ENCODE measurements at regions not wholly inside any gene's neighbourhood (a gene's known extent, or its start where the extent isn't known, plus 50 kb on each side); places are given as distances from the start of the nearest gene placed in this dataset.

DNA sequence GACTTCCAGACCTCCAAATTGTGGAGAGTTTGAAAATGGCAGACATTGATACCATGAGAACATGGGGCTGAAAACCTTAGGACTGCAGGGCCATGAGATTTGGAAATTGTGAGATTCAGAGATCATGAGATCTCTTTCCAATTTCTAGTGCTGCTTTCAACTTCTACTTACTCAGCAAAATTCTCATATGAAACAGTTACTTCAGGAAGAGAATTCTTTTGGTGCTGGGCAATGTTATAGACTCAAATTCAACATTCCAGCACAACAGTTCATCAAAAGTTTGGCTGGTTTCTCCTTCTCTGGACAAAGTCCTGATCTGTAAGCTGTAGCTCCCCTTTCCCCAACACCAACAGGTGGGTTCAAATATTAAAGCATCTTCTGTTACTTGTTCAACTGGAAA lies 506.9 kb upstream of the NECTIN3 start:
- Histone ChIP-seq H3K27ac (ENCODE audit: low read depth, low read length) (no peak overlapping the region), H3K27me3 (ENCODE audit: control insufficient read depth, insufficient read depth, low read length) (no peaks in the 10 kb centered on the region), H3K9me3 (ENCODE audit: control insufficient read depth, insufficient read depth, low read depth, low read length) (0 out of 2 replicates have a peak, but pooled peaks cover 4% of the 10 kb centered on the region), H3K4me3 (ENCODE audit: low read depth, low read length) (no peak overlapping the region), H3K9ac (ENCODE audit: low read length) (no peak overlapping the region), H3K4me1 (ENCODE audit: control insufficient read depth, insufficient read depth, low read length) (no peaks in the 10 kb centered on the region), H3K36me3 (ENCODE audit: control insufficient read depth, insufficient read depth, low read length) (no peaks in the 10 kb centered on the region; the same call in 1 of the 2 replicates)

GRCh38 chr3:110567029-110567428 lies 504.6 kb upstream of the NECTIN3 start:
- Histone ChIP-seq H3K27me3 (ENCODE audit: control insufficient read depth, insufficient read depth, low read length) (no peaks in the 10 kb centered on the region), H3K27ac (ENCODE audit: low read depth, low read length) (no peak overlapping the region), H3K4me3 (ENCODE audit: low read depth, low read length) (no peak overlapping the region), H3K36me3 (ENCODE audit: control insufficient read depth, insufficient read depth, low read length) (no peaks in the 10 kb centered on the region; the same call in 1 of the 2 replicates), H3K9ac (ENCODE audit: low read length) (no peak overlapping the region), H3K9me3 (ENCODE audit: control insufficient read depth, insufficient read depth, low read depth, low read length) (0 out of 2 replicates have a peak, but pooled peaks cover 4% of the 10 kb centered on the region), H3K4me1 (ENCODE audit: control insufficient read depth, insufficient read depth, low read length) (no peaks in the 10 kb centered on the region)

DNA sequence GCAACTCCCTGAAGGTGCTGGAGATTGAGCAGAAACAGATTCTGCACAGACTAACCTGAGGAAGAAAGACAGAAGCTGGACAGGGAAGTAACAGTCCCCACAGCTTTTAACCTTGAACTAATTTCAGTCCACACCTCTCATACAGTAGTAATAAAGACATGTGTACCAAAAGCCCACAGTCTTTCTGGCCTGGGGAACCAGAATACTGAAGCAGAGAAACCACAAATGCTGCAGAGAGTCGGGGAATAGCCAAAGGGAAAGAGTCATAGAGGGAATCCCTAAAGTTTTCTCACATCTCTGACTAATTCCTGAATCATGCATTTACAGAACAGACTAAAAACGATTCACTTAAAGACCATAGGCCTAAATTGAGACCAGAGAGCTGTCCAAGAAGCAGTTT lies 503.4 kb upstream of the NECTIN3 start:
- H3K9ac ChIP-seq (ENCODE audit: low read length) = no peak overlapping the region
- no peak overlapping the region for H3K27ac ChIP-seq (ENCODE audit: low read depth, low read length)
- no peaks in the 10 kb centered on the region for H3K4me1 ChIP-seq (ENCODE audit: control insufficient read depth, insufficient read depth, low read length)
- H3K9me3 ChIP-seq (ENCODE audit: control insufficient read depth, insufficient read depth, low read depth, low read length) = 0 out of 2 replicates have a peak, but pooled peaks cover 5% of the 10 kb centered on the region
- H3K36me3 ChIP-seq (ENCODE audit: control insufficient read depth, insufficient read depth, low read length) = no peaks in the 10 kb centered on the region
- no peaks in the 10 kb centered on the region for H3K27me3 ChIP-seq (ENCODE audit: control insufficient read depth, insufficient read depth, low read length)
- H3K4me3 ChIP-seq (ENCODE audit: low read depth, low read length) = no peak overlapping the region

DNA sequence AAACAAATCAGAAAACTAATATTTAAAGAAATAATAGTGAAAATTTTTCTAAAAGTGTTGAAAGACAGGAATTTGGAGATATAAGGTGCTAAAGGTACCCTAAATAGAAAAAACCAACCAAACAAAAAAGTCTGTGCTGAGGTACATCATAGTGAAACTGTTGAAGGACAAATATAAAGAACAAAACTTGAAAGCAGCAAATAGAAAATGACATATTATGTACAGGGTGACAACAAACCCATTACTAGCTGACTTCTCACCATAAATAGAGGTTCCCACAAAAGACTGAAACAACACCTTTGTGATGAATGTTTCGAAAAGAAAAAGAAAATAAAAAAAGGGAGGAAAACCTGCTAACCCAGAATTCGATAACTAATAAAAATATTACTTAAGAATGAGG lies 502.5 kb upstream of the NECTIN3 start:
- Histone ChIP-seq H3K4me1 (ENCODE audit: control insufficient read depth, insufficient read depth, low read length) (no peaks in the 10 kb centered on the region), H3K9me3 (ENCODE audit: control insufficient read depth, insufficient read depth, low read depth, low read length) (peaks cover 5% of the 10 kb centered on the region; the same call in 1 of the 2 replicates), H3K27me3 (ENCODE audit: control insufficient read depth, insufficient read depth, low read length) (no peaks in the 10 kb centered on the region), H3K27ac (ENCODE audit: low read depth, low read length) (no peak overlapping the region), H3K4me3 (ENCODE audit: low read depth, low read length) (no peak overlapping the region), H3K9ac (ENCODE audit: low read length) (no peak overlapping the region), H3K36me3 (ENCODE audit: control insufficient read depth, insufficient read depth, low read length) (no peaks in the 10 kb centered on the region)

GRCh38 chr3:110575702-110576101 lies 495.9 kb upstream of the NECTIN3 start:
- Histone ChIP-seq H3K9ac (ENCODE audit: low read length) (no peak overlapping the region), H3K4me3 (ENCODE audit: low read depth, low read length) (no peak overlapping the region), H3K27me3 (ENCODE audit: control insufficient read depth, insufficient read depth, low read length) (no peaks in the 10 kb centered on the region), H3K4me1 (ENCODE audit: control insufficient read depth, insufficient read depth, low read length) (peaks cover 23% of the 10 kb centered on the region), H3K9me3 (ENCODE audit: control insufficient read depth, insufficient read depth, low read depth, low read length) (peaks cover 5% of the 10 kb centered on the region; the same call in 1 of the 2 replicates), H3K36me3 (ENCODE audit: control insufficient read depth, insufficient read depth, low read length) (no peaks in the 10 kb centered on the region), H3K27ac (ENCODE audit: low read depth, low read length) (no peak overlapping the region)

GRCh38 chr3:110576960-110577359 lies 494.7 kb upstream of the NECTIN3 start:
- peak overlapping the region; percentile 86 for H3K27ac ChIP-seq (ENCODE audit: low read depth, low read length)
- no peaks in the 10 kb centered on the region for H3K36me3 ChIP-seq (ENCODE audit: control insufficient read depth, insufficient read depth, low read length)
- H3K9ac ChIP-seq (ENCODE audit: low read length) = peak overlapping the region; percentile 59
- peaks cover 5% of the 10 kb centered on the region; the same call in 1 of the 2 replicates for H3K9me3 ChIP-seq (ENCODE audit: control insufficient read depth, insufficient read depth, low read depth, low read length)
- no peaks in the 10 kb centered on the region for H3K27me3 ChIP-seq (ENCODE audit: control insufficient read depth, insufficient read depth, low read length)
- peaks cover 23% of the 10 kb centered on the region for H3K4me1 ChIP-seq (ENCODE audit: control insufficient read depth, insufficient read depth, low read length)
- H3K4me3 ChIP-seq (ENCODE audit: low read depth, low read length) = no peak overlapping the region

DNA sequence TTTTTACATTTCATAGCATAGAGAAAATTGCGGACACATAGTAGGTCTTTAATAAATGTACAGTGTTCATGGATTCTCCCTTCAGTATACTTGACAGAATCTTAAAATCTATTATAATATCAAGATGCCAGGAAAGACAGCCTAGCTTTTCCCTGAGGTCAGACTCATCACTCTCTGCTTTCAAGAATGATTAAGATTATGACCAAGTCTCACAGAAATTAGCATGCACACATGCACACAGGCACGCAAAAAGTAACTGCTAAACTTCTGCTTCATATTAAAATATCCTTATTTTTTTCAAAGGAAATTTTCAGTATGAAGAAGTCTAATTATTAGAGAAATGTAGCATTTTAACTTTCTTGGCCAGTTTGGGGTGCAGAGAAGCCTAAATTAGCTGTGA lies 493.8 kb upstream of the NECTIN3 start:
- Histone ChIP-seq H3K9me3 (ENCODE audit: control insufficient read depth, insufficient read depth, low read depth, low read length) (peaks cover 5% of the 10 kb centered on the region; the same call in 1 of the 2 replicates), H3K9ac (ENCODE audit: low read length) (no peak overlapping the region), H3K4me1 (ENCODE audit: control insufficient read depth, insufficient read depth, low read length) (peaks cover 23% of the 10 kb centered on the region), H3K27ac (ENCODE audit: low read depth, low read length) (peak overlapping the region; percentile 86), H3K36me3 (ENCODE audit: control insufficient read depth, insufficient read depth, low read length) (no peaks in the 10 kb centered on the region), H3K27me3 (ENCODE audit: control insufficient read depth, insufficient read depth, low read length) (no peaks in the 10 kb centered on the region), H3K4me3 (ENCODE audit: low read depth, low read length) (no peak overlapping the region)

GRCh38 chr3:110579840-110580550 lies 491.6 kb upstream of the NECTIN3 start:
- peak overlapping the region; percentile 35; the same call in 1 of the 2 replicates for H3K27ac ChIP-seq (ENCODE audit: low read depth, low read length)
- no peaks in the 10 kb centered on the region for H3K36me3 ChIP-seq (ENCODE audit: control insufficient read depth, insufficient read depth, low read length)
- no peak overlapping the region for H3K4me3 ChIP-seq (ENCODE audit: low read depth, low read length)
- H3K4me1 ChIP-seq (ENCODE audit: control insufficient read depth, insufficient read depth, low read length) = peaks cover 32% of the 10 kb centered on the region
- H3K9ac ChIP-seq (ENCODE audit: low read length) = no peak overlapping the region
- H3K9me3 ChIP-seq (ENCODE audit: control insufficient read depth, insufficient read depth, low read depth, low read length) = no peaks in the 10 kb centered on the region
- no peaks in the 10 kb centered on the region for H3K27me3 ChIP-seq (ENCODE audit: control insufficient read depth, insufficient read depth, low read length)

DNA sequence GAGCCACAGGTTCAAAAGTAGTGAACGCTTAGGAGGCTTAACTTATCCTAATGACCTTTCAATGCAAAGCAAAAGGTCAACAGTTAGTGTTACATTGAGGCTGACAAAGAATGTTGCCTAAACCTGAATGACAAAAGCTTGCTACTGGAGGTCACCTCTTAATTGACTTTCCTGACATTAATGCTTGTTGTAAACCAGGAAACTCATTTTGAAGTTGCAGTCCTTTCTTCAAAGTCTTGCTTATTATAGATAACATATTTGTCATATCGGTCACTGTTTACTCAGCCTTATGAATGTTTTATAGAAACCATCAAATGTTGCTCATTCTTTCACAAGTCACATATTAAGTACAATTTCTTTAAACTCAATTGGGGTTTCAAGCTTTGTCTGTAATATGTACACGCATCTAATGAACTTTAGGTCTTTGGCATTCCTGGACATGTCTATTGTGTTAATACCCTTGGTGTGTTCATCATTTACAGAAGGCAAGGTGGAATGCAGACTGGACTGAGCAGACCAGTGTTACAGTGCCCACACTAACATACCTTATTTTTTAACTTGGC lies 488.2 kb upstream of the NECTIN3 start:
- H3K27me3 ChIP-seq (ENCODE audit: control insufficient read depth, insufficient read depth, low read length) = no peaks in the 10 kb centered on the region
- H3K4me3 ChIP-seq (ENCODE audit: low read depth, low read length) = no peak overlapping the region
- no peaks in the 10 kb centered on the region for H3K36me3 ChIP-seq (ENCODE audit: control insufficient read depth, insufficient read depth, low read length)
- peaks cover 10% of the 10 kb centered on the region; the same call in 1 of the 2 replicates for H3K4me1 ChIP-seq (ENCODE audit: control insufficient read depth, insufficient read depth, low read length)
- no peaks in the 10 kb centered on the region for H3K9me3 ChIP-seq (ENCODE audit: control insufficient read depth, insufficient read depth, low read depth, low read length)
- no peak overlapping the region for H3K9ac ChIP-seq (ENCODE audit: low read length)
- no peak overlapping the region for H3K27ac ChIP-seq (ENCODE audit: low read depth, low read length)

- Histone ChIP-seq H3K27ac (ENCODE audit: low read depth, low read length) (no peak overlapping the region), H3K36me3 (ENCODE audit: control insufficient read depth, insufficient read depth, low read length) (no peaks in the 10 kb centered on the region), H3K9me3 (ENCODE audit: control insufficient read depth, insufficient read depth, low read depth, low read length) (peaks cover 16% of the 10 kb centered on the region), H3K9ac (ENCODE audit: low read length) (no peak overlapping the region), H3K27me3 (ENCODE audit: control insufficient read depth, insufficient read depth, low read length) (no peaks in the 10 kb centered on the region), H3K4me1 (ENCODE audit: control insufficient read depth, insufficient read depth, low read length) (no peaks in the 10 kb centered on the region), H3K4me3 (ENCODE audit: low read depth, low read length) (no peak overlapping the region)
Observed at GRCh38 chr3:110588906-110589305, 482.7 kb upstream of the NECTIN3 start.

DNA sequence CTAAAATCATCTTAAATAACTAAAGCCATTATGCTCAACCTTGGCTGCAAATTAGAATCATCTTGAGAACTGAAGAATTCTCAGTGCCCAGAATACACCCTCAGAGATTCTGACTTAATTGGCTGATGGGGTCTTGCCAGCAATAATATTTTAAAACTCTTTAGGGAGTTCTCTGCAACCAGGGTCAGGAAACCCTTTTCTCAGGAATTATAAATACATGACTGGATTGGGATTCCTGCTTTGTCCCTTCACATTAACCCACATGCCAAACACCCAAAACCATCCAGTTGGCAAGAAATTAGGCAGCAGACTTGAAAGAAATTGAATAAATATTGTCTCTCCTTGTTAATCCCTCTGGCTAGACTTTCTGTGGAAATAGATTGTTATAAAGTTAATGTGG lies 482.3 kb upstream of the NECTIN3 start:
- no peaks in the 10 kb centered on the region for H3K27me3 ChIP-seq (ENCODE audit: control insufficient read depth, insufficient read depth, low read length)
- H3K4me3 ChIP-seq (ENCODE audit: low read depth, low read length) = no peak overlapping the region
- H3K27ac ChIP-seq (ENCODE audit: low read depth, low read length) = no peak overlapping the region
- no peaks in the 10 kb centered on the region for H3K4me1 ChIP-seq (ENCODE audit: control insufficient read depth, insufficient read depth, low read length)
- no peak overlapping the region for H3K9ac ChIP-seq (ENCODE audit: low read length)
- H3K36me3 ChIP-seq (ENCODE audit: control insufficient read depth, insufficient read depth, low read length) = no peaks in the 10 kb centered on the region
- peaks cover 20% of the 10 kb centered on the region for H3K9me3 ChIP-seq (ENCODE audit: control insufficient read depth, insufficient read depth, low read depth, low read length)

Measured in HUES6 (cell line).